ENCODE measurements at regions not wholly inside any gene's neighbourhood (a gene's known extent, or its start where the extent isn't known, plus 50 kb on each side); places are given as distances from the start of the nearest gene placed in this dataset.
A peak's percentile ranks its signal among the peaks of the same experiment; 100 is the strongest.

- H3K4me1 ChIP-seq (ENCODE audit: insufficient read depth, low read length), result peaks cover 3% of the 10 kb centered on the region; the same call in 1 of the 2 replicates
- H2BK120ac ChIP-seq (ENCODE audit: low read depth, low read length, poor library complexity, severe bottlenecking), result no peak overlapping the region
- H3K9ac ChIP-seq (ENCODE audit: extremely low read depth, insufficient read length, low read length), result no peak overlapping the region
- no peak overlapping the region for H2BK12ac ChIP-seq (ENCODE audit: insufficient read length, low read depth, low read length)
- H3K27me3 ChIP-seq (ENCODE audit: insufficient read depth, low read length), result no peaks in the 10 kb centered on the region
- no peaks in the 10 kb centered on the region for H3K23me2 ChIP-seq (ENCODE audit: insufficient read length, low read depth, low read length, poor library complexity, severe bottlenecking)
- peaks cover 7 to 20% of the 10 kb centered on the region in 2 experiments for H3K9me3 Mint-ChIP-seq
- H3K9me3 ChIP-seq (ENCODE audit: control insufficient read depth, low read depth, low read length), result no peaks in the 10 kb centered on the region
- H4K91ac ChIP-seq (ENCODE audit: insufficient read length, low read depth, low read length), result no peak overlapping the region
- H4K20me1 ChIP-seq (ENCODE audit: control insufficient read depth, insufficient read depth, insufficient read length), result no peaks in the 10 kb centered on the region
- peaks cover 11 to 25% (median 14%) of the 10 kb centered on the region in 3 experiments for H3K36me3 Mint-ChIP-seq (ENCODE audit: insufficient read depth in 1 of 3, low read depth in 3 of 3)
- H4K5ac ChIP-seq (ENCODE audit: insufficient read length, low read depth, low read length), result no peak overlapping the region
- no peak overlapping the region for H2AK5ac ChIP-seq (ENCODE audit: insufficient read length, low read length)
- no peak overlapping the region for H3T11ph ChIP-seq (ENCODE audit: low read length)
- DNase-seq, result no peak
- TF ChIP-seq CTCF (conservative IDR thresholded peaks at IDR 0.05), result no peak
- no CpG with 5 or more reads among the region's 2 CpGs for WGBS (ENCODE audit: extremely low coverage, insufficient read length, low lambda C conversion rate)
- H2AFZ ChIP-seq (ENCODE audit: low read length), result no peak overlapping the region
- H3K27ac Mint-ChIP-seq, result peak overlapping the region in 1 of 3 experiments; percentile 13; a peak in 2 of 7 replicates
- no peak overlapping the region for H3K56ac ChIP-seq (ENCODE audit: insufficient read length, low read depth, low read length)
- H3K27ac ChIP-seq (ENCODE audit: insufficient read length, low read depth, low read length), result no peak overlapping the region
- peaks cover 23 to 26% of the 10 kb centered on the region in 2 experiments for H3K4me1 Mint-ChIP-seq
- no peak overlapping the region for H2BK20ac ChIP-seq (ENCODE audit: low read depth, low read length, poor library complexity, severe bottlenecking)
- no peak overlapping the region for H3K14ac ChIP-seq (ENCODE audit: insufficient read depth, low read length)
- H3K18ac ChIP-seq (ENCODE audit: insufficient read length, low read depth, low read length), result no peak overlapping the region
- no peak overlapping the region for H2BK5ac ChIP-seq (ENCODE audit: insufficient read length, low read length)
- no peaks in the 10 kb centered on the region for H3K79me1 ChIP-seq (ENCODE audit: insufficient read depth, low read depth, low read length, poor library complexity, severe bottlenecking)
- no peak overlapping the region for H3K4me3 Mint-ChIP-seq
- no peak overlapping the region for H4K8ac ChIP-seq (replicated peaks; ENCODE audit: insufficient read length, low read depth, low read length)
- no peaks in the 10 kb centered on the region for H3K27me3 Mint-ChIP-seq (ENCODE audit: low read depth)
- H3K4me2 ChIP-seq (ENCODE audit: insufficient read depth, insufficient read length, low read length), result no peak overlapping the region
- H3K23ac ChIP-seq (ENCODE audit: insufficient read length, low read depth, low read length), result no peak overlapping the region
- H2BK15ac ChIP-seq (ENCODE audit: low read depth, low read length), result no peak overlapping the region
- H3K79me2 ChIP-seq (ENCODE audit: insufficient read depth, low read length), result no peaks in the 10 kb centered on the region
- H3K4ac ChIP-seq (ENCODE audit: low read depth, low read length), result no peak overlapping the region
These were observed 599.2 kb upstream of the CDH6 start for GRCh38 chr5:30594331-30594730.

Data from H9 (cell line).